HG03521 (cell line): ENCODE measurements at regions not wholly inside any gene's neighbourhood (a gene's known extent, or its start where the extent isn't known, plus 50 kb on each side); places are given as distances from the start of the nearest gene placed in this dataset.

Experiments used
- ATAC-seq: cut with Tn5 transposase; IDR thresholded peaks from one replicate; pipeline ENCODE4 v1.9.1; 2021; ENCODE audit warnings: mild to moderate bottlenecking, moderate library complexity; ENCODE audit not compliant: unreplicated experiment

DNA sequence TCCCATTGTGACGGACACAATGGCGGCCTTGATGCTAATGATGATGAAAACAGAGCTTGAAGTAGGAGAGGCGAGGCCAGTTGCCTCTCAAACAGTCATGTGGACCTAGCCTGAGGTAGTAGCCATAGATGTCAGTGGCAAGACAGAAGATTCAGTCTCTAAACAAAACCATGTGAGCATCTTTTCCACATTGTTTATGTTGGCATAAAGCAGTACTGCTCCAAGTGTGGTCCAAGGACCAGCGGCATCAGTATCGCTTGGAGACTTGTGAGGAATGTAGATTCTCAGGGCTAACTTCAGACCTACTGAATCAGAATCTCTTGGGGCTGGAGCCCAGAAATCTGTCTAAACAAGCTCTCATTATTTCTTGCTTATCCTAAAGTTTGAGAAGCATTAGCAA, 312.8 kb upstream of the JAG1 start:
- ATAC-seq: no peak

DNA sequence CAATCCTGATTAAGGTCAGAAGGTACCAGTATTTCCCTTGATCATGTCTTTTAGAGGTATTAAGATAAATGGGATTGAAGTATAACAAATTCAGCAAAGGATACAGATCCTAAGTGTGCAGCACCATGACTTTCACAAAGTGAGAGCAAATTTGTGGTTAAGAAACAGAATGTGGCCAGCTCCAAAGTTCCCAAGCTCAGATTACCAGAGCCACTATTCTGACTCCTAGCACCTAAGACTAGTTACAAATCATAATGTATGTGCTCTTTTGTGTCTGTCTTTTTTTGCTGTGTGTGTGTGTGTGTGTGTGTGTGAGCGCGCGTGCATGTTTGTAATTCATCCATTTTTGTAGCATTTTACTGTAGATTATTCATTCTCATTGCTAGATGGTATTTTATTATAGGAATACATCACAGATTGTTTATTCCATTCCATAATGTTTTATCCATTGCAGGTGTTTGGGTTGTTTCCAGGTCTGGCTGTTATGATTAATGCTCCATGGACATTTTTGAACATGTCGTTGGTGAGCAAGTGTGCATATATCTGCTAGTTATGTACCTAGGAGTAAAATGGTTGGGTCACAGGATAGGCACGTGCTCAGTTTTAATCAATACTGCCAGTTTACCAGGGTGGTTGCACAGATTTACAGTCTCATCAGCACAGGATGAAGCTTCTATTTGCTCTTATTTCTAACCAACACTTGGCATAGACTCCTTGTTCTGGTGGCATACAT, 314.0 kb upstream of the JAG1 start:
- ATAC-seq: no peak

- ATAC-seq: no peak
These were observed 317.0 kb upstream of the JAG1 start for GRCh38 chr20:10990625-10991382.

GRCh38 chr20:10992731-10993130, 318.9 kb upstream of the JAG1 start:
- no peak for ATAC-seq

DNA sequence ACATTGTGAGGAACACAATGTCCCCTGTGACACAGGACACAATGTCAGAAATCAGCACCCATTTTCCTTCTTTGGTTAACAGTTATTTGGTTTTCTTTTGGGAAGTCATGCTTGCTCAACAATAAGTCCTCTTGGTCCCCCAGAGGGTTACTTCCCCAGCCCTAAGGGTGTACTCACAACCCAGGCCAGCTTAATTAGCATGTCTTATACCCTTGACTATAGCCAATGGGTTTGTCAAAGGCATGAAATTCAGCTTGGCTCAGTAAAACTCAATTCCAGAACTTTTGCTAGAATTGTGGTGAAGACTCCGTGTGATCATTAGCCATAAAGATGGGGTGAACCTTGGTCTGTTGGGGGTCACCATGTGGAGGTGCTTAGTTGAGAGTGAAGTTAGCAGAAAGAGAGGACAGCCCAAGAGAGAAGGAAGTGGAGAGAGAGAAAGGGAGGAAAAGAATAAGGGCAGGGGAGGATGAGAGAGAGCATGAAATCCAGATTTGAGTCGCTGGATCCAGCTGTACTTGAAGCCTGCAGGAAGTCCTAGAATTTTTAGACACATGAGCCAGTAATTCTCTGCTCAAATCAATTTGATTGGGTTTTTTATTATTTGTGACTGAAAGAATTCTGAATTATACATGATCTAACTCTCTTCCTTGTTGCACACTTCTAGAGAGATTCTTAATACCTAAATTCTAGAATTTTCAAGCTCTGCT, 321.3 kb upstream of the JAG1 start:
- ATAC-seq: no peak

- no peak for ATAC-seq
These were observed 324.7 kb upstream of the JAG1 start for GRCh38 chr20:10998476-10998875.

DNA sequence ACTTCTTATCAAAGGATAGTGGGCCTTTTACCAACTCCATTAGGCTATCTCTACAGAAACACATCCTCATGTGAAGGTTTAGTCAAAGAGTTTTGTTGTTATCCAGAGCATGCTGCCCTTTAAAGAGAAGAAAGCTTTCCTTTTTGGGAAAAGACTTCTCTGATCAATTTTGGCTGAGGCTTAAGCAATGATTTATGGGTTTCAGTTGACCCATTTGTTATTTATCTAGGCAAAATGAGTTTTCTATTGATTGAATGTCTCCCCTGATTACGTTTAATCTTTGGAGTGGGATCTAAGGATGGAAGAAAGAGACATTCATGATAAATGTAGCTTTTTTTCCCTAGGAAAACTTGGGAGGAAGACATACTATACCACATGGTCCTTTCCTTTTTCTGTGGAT, 326.6 kb upstream of the JAG1 start:
- ATAC-seq: no peak

DNA sequence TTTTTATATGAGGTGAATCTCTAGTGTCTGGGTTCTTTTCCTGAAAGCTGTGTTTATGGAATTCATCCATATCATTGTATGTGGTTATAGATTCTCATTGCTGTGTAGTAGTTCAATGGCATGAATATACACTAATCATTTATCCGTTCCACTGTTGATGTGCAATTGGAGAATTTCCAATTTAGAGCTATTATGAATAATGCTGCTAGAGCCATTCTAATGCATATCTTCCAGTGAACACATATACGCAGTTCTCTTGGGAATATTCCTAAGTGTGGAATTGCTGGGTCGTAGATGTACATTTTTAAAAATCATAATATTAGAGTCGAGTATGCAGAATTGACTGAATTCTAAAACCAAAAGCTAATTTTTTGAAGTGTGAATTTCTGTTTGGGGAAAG, 327.5 kb upstream of the JAG1 start:
- ATAC-seq: no peak

DNA sequence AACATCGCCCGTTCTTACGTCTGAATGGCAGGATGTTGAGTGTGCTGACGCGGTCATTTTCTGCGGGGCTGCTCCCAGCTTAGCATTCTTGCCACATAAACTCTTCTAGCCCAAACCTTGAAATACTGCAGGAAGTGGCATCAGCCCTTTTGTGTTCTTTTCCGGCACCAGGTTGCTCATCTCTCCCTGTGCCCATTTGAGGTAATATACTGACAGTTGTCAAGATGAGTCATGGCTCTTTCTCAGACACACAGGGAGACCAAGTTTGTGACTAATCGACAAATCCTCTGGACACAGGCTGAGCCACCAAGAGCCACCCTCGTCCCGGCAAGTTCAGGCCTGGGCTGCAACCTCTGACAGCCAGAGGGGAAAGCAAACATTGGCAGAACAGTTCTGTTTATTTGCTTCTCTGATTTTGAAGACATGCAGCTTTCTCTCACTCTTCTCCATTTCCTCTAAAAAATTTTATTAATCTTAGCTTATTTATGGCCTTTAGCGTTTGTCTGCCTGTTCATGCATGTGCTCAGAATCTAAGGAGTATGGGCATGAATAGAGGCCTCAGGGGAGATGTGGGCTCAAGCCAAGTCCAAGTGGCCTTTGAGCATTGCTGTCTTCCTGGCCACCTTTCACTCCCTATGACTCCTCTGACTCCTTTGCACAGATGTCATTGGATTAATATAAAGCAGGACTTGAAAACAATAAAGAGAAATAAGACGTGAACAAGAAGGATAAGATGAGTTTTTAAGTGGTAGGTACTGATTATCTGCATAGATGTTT, 328.2 kb upstream of the JAG1 start:
- no peak for ATAC-seq

DNA sequence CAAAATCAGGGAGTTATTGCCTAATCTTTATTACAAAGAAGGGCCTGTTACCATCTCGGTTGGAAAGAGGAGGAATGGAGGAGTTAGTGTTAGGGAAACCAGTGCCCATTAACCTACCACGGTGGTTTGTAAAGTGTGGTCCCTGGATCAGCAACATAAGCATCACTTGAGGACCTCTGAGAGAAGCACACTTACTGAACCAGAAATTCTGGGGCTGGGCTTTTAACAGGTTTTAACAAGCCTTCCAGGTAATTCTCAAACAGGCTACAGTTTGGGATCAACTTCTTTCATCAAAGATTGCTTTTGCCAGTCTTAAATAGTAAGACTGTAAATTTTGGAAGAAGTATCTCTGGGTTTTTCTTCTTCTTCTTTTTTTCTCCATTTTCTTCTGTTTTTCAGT, 329.5 kb upstream of the JAG1 start:
- ATAC-seq: no peak

- ATAC-seq: no peak
These were observed 334.7 kb upstream of the JAG1 start for GRCh38 chr20:11008444-11009033.

DNA sequence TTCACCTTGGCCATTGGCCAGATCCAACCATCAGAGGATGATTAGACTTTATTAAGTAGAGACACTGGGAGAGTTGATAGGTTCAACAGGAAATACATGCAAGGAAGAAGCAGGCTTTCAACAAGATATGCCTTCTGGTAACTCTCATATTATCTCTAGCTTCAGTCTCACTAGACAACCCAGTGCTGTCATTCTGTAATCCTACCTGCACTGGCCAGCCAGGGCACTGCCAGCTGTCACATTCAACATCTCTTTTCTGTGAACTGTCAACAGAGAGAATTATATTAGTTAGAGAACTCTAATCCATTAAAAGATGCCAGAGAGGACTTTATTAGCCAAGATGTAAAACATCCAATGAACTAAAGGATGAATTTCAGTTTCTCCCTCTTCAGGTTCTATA, 337.9 kb upstream of the JAG1 start:
- no peak for ATAC-seq

GRCh38 chr20:11012975-11013374, 339.2 kb upstream of the JAG1 start:
- ATAC-seq: no peak

GRCh38 chr20:11013801-11014200, 340.0 kb upstream of the JAG1 start:
- ATAC-seq: no peak

- no peak for ATAC-seq
These were observed 341.6 kb upstream of the JAG1 start for GRCh38 chr20:11015440-11015839.

GRCh38 chr20:11017446-11017845, 343.6 kb upstream of the JAG1 start:
- no peak for ATAC-seq

DNA sequence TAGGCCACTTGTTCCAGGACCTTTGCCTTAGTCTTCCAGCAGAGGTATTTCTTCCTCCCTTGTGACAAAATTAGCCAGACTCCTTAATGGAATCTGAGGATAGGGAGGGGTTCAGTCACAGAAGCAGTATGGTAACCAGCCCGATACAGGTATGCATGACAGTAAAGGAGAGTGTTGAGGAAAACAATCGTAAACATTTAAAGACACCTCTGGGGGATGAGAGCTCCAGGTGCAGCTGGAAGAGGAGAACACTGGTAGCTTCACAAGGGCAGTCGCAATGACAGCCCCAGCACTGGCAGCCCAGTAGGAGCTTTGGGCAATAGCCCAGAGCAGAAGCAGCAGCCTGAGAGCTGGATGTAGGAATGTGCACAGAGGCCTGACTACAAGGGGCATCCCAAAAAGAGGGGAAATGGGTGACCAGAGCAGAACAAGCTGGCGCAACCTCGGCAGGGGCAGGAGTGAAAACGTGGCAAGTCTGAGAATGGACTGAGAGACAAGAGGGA, 344.9 kb upstream of the JAG1 start:
- no peak for ATAC-seq

DNA sequence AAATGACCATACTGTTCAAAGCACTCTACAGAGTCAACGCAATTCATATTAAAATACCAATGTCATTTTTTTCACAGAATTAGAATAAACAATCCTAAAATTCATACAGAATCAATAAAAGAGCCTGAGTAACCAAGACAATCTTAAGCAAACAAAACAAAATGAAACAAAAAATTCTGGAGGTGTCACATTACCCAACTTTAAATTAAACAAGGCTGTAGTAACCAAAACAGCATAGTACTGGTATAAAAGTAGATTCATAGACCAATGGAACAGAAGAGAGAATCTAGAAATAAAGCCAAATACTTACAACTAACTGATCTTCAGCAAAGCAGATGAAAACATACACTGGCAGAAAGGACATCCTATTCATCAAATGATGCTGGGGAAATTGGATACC, 346.9 kb upstream of the JAG1 start:
- ATAC-seq: no peak

DNA sequence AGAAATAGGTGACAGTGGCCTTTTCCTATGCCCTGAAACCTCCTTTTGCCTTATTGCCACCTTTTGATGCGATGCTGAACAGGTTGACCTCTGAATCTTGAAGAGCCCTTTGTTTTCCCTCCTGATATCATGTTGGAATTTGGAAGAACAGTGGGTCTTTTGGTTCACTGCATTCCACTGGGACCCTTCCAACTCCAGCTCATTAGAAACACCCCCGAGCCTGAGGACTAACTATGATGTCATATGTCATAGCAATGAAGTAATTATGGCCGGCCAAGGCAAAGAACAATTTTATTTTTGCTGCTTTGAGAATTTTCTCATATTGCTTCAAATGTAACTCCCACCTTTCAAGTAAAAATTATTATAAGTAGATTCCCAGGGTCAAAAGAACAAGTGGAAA, 353.4 kb upstream of the JAG1 start:
- no peak for ATAC-seq

- no peak for ATAC-seq
These were observed 356.6 kb upstream of the JAG1 start for GRCh38 chr20:11030351-11030750.

DNA sequence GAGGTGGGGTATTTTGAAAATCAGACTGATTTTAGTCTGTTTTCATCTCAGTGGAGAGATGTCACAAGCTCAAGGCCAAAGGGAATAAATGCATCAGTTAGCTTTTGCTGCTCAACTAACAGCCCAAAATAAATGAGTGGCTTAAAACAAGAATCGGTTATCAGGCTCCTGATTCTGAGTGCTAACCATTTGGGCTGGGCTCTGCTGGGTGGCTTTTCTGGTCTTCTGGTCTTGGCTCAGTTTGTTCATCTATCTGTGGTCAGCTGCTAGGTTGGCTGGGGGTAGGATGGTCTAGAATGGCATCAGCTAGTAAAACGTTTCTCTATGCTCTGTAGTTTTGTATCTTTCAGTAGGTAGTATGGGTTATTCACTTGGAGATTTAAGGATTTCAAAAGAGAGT, 357.5 kb upstream of the JAG1 start:
- no peak for ATAC-seq
